Parathyroid adenoma (tissue), 2 donors: ENCODE measurements at regions not wholly inside any gene's neighbourhood (a gene's known extent, or its start where the extent isn't known, plus 50 kb on each side); places are given as distances from the start of the nearest gene placed in this dataset.

Experiments
- H2AFZ ChIP-seq: fragments of 300-600 bp; sonication (generic); one replicate; pipeline ENCODE4 v1.7.0; 2017; ENCODE audit warnings: antibody characterized with exemption, mild to moderate bottlenecking
- H3K27ac ChIP-seq: fragments of 300-600 bp; sonication (generic); one replicate; pipeline ENCODE4 v1.7.0; 2017
- H3K27me3 ChIP-seq: fragments of 300-600 bp; sonication (generic); one replicate; pipeline ENCODE4 v1.7.0; 2017; ENCODE audit warnings: low read length; ENCODE audit not compliant: control insufficient read depth, insufficient read depth
- H3K36me3 ChIP-seq: fragments of 300-600 bp; sonication (generic); one replicate; pipeline ENCODE4 v1.7.0; 2017; ENCODE audit warnings: low read length; ENCODE audit not compliant: control insufficient read depth, insufficient read depth
- H3K4me1 ChIP-seq: fragments of 300-600 bp; sonication (generic); one replicate; pipeline ENCODE4 v1.7.0; 2017; ENCODE audit warnings: control low read depth
- H3K4me2 ChIP-seq: fragments of 300-600 bp; sonication (generic); one replicate; pipeline ENCODE4 v1.7.0; 2017; ENCODE audit warnings: low read length
- H3K4me3 ChIP-seq: fragments of 300-600 bp; sonication (generic); one replicate; pipeline ENCODE4 v1.7.0; 2017; ENCODE audit warnings: low read depth, low read length
- H3K79me2 ChIP-seq: fragments of 300-600 bp; sonication (generic); one replicate; pipeline ENCODE4 v1.7.0; 2017; ENCODE audit warnings: control low read depth
- H3K9ac ChIP-seq: fragments of 300-600 bp; sonication (generic); one replicate; pipeline ENCODE4 v1.7.0; 2017; ENCODE audit warnings: mild to moderate bottlenecking
- H3K9me3 ChIP-seq: fragments of 300-600 bp; sonication (generic); one replicate; pipeline ENCODE4 v1.7.0; 2017; ENCODE audit warnings: low read length; ENCODE audit not compliant: control insufficient read depth
- TF ChIP-seq, protein P1 (sequence below): fragments of 300-600 bp; sonication (generic); IDR thresholded peaks from one replicate; pipeline ENCODE4 v1.7.0; 2017; ENCODE audit warnings: antibody characterized with exemption, mild to moderate bottlenecking
- donor health status: primary hyperparathyroidism.

DNA sequence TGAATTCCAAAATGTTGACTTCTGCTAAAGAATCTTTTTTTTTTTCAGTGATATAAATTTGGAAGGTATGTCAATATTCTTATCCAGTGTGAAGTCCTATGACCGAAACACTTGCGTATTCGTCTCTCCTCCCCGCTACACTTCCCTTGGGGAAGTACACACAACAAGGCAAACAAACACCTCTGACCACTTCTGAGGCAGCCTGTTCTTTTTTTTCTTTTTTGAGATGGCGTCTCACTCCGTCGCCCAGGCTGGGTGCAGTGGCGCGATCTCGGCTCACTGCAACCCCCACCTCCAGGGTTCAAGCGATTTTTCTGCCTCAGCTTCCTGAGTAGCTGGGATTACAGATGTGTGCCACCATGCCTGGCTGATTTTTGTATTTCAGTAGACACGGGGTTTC, 78.1 kb upstream of the DHRSX start:
- Histone ChIP-seq H3K4me2 (no peak overlapping the region), H3K4me3 (no peak overlapping the region), H3K9ac (no peak overlapping the region), H3K79me2 (no peaks in the 10 kb centered on the region), H3K9me3 (no peaks in the 10 kb centered on the region), H2AFZ (no peak overlapping the region), H3K36me3 (no peaks in the 10 kb centered on the region), H3K4me1 (no peaks in the 10 kb centered on the region), H3K27ac (no peak overlapping the region), H3K27me3 (no peaks in the 10 kb centered on the region)
- TF ChIP-seq, protein P1, sequence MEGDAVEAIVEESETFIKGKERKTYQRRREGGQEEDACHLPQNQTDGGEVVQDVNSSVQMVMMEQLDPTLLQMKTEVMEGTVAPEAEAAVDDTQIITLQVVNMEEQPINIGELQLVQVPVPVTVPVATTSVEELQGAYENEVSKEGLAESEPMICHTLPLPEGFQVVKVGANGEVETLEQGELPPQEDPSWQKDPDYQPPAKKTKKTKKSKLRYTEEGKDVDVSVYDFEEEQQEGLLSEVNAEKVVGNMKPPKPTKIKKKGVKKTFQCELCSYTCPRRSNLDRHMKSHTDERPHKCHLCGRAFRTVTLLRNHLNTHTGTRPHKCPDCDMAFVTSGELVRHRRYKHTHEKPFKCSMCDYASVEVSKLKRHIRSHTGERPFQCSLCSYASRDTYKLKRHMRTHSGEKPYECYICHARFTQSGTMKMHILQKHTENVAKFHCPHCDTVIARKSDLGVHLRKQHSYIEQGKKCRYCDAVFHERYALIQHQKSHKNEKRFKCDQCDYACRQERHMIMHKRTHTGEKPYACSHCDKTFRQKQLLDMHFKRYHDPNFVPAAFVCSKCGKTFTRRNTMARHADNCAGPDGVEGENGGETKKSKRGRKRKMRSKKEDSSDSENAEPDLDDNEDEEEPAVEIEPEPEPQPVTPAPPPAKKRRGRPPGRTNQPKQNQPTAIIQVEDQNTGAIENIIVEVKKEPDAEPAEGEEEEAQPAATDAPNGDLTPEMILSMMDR: no peak

DNA sequence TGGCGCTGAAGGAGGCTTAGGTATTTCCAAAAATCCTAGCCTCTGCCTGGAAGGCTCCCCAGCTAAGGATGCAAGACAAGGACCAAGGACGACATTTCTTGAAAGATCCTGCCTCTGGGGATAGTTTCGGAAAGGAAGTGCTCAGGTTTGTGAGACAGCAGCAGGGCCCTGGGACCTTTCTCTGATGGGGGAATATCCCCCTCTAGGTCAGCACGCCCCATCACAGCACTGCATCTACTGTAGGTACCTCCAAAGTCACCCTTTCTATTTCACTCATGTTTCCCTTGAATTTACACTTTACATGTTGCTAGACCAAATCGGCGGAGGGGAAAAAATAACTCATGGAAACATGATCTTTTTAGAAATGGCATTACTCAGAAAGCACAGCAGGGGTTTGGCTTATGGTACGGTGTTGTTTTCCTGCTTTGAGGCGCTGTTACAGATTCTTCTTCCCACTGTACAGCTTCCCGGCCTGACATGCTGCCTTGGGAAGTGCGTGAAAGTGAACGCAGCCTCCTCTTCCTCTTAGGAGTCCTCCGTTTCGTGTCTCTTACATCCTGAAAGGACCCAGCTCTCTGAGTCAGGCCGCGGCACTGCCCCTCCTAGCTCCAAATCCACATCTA, 77.2 kb upstream of the DHRSX start:
- TF ChIP-seq, protein P1: no peak
- Histone ChIP-seq H3K27me3 (no peaks in the 10 kb centered on the region), H3K36me3 (no peaks in the 10 kb centered on the region), H2AFZ (no peak overlapping the region), H3K79me2 (no peaks in the 10 kb centered on the region), H3K9ac (no peak overlapping the region), H3K4me1 (no peaks in the 10 kb centered on the region), H3K27ac (no peak overlapping the region), H3K4me2 (no peak overlapping the region), H3K4me3 (no peak overlapping the region), H3K9me3 (no peaks in the 10 kb centered on the region)

DNA sequence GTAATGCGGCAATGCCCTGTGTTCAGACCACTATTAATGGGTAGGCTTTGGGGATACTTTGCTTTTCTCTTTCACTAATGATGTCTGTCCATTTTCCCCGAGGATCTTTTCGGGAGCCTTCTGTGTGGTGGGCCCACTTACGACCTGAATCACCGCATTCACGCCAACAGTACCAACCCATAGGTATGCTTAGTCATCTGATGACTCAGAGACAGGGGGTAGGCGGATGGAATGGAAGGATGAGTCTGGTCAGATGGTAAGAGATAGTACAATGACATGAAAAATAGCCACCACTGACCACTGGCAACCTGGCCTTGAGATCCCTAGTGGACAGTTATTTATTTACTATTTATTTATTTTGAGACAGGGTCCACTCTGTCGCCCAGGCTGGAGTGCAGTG, 76.0 kb upstream of the DHRSX start:
- Histone ChIP-seq H3K27ac (no peak overlapping the region), H3K4me2 (no peak overlapping the region), H3K27me3 (no peaks in the 10 kb centered on the region)

DNA sequence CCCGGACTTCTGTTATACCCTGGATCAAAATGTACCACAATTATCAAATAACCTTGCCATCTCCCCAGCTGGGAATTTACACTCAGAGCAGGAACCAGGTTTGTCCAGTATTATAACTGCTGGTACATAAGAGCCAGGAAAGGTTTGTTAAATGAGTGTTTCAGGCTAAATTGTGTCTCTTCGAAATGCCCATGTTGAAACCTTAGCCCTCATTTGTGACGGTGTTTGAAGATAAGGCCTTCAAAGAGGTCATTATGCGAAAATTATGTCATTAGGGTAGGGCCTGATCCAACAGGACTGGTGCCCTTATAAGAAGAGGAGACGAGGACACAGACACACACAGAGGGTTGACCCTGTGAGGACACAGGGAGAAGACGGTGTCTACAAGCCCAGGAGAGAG, 73.5 kb upstream of the DHRSX start:
- TF ChIP-seq, protein P1: no peak
- Histone ChIP-seq H3K36me3 (no peaks in the 10 kb centered on the region), H3K9ac (no peak overlapping the region), H3K4me3 (no peak overlapping the region), H2AFZ (no peak overlapping the region), H3K27me3 (no peaks in the 10 kb centered on the region), H3K9me3 (no peaks in the 10 kb centered on the region), H3K4me2 (no peak overlapping the region), H3K79me2 (no peaks in the 10 kb centered on the region), H3K27ac (no peak overlapping the region), H3K4me1 (no peaks in the 10 kb centered on the region)

More for the DNA sequence above, 76.0 kb upstream of the DHRSX start:
- Histone ChIP-seq H3K4me3 (no peak overlapping the region), H3K79me2 (no peaks in the 10 kb centered on the region), H2AFZ (no peak overlapping the region), H3K9ac (no peak overlapping the region), H3K9me3 (no peaks in the 10 kb centered on the region), H3K36me3 (no peaks in the 10 kb centered on the region), H3K4me1 (no peaks in the 10 kb centered on the region)
- TF ChIP-seq, protein P1: no peak

DNA sequence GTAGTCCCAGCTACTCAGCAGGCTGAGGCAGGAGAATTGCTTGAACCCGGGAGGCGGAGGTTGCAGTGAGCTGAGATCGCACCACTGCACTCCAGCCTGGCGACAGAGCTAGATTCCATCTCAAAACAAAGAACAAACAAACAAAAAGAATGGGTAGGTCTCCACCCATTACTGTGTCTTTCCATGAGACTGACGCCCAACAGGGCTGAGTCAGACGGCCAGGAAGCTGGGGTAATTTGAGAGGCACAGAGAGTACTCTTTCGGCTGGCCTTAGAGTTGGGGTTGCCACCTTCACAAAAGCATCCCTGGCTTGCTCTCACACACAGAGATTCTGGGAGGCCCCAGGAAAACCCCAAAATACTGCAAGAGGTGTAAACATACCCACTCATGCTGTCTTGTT, 72.0 kb upstream of the DHRSX start:
- H2AFZ ChIP-seq: no peak overlapping the region
- no peaks in the 10 kb centered on the region for H3K4me1 ChIP-seq
- no peak overlapping the region for H3K9ac ChIP-seq
- no peaks in the 10 kb centered on the region for H3K27me3 ChIP-seq
- H3K9me3 ChIP-seq: no peaks in the 10 kb centered on the region
- TF ChIP-seq, protein P1: no peak
- no peak overlapping the region for H3K27ac ChIP-seq
- no peak overlapping the region for H3K4me3 ChIP-seq
- H3K36me3 ChIP-seq: no peaks in the 10 kb centered on the region
- H3K4me2 ChIP-seq: no peak overlapping the region
- no peaks in the 10 kb centered on the region for H3K79me2 ChIP-seq
